GM18861 (cell line): ENCODE measurements at regions not wholly inside any gene's neighbourhood (a gene's known extent, or its start where the extent isn't known, plus 50 kb on each side); places are given as distances from the start of the nearest gene placed in this dataset.
"Not testable (repeated sequence)": the region's sequence is repeated elsewhere in the genome, so short reads cannot be mapped to it uniquely, and the experiment has no call there.

Source experiments
- ATAC-seq: cut with Tn5 transposase; IDR thresholded peaks from one replicate; pipeline ENCODE4 v1.9.1; 2021; ENCODE audit not compliant: unreplicated experiment

DNA sequence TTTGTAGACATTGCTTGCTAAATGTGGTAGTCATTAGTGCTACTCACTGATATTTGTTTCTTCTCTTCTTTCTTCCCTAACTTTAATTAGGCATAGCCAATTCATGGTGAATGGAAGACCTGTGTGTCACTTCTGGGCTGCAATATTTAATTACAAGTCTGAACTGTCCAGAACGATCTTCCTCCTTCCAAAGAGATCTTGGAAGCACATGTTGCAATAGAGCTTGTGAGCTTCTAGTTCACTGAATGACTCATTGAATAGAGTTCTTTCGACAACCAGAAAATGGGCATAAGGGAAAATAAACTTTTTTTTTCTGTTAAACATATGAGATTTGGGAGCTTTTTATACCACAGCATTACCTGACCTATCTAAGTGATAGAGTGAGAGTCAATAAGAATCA is 1264.6 kb downstream of the PCDH9 start:
- no peak for ATAC-seq

DNA sequence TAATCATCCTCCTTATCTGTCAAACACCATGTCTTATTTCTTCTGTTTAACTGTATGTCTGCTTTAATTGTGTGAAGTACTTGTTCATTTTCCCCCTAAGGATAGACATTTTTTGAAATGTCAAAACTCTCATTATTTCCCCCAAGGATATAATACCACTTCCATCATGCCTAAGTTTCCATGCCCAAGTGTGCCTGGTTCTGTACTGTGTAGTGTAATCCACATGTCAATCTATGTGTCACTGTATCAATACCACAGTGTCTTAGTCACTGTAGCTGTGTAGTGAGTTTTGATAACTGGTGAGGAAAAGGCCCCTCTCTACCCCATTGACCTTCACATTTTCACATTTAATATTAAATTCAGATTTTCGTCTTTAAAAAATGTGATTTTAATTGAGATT is 1265.5 kb downstream of the PCDH9 start:
- ATAC-seq, result no peak

DNA sequence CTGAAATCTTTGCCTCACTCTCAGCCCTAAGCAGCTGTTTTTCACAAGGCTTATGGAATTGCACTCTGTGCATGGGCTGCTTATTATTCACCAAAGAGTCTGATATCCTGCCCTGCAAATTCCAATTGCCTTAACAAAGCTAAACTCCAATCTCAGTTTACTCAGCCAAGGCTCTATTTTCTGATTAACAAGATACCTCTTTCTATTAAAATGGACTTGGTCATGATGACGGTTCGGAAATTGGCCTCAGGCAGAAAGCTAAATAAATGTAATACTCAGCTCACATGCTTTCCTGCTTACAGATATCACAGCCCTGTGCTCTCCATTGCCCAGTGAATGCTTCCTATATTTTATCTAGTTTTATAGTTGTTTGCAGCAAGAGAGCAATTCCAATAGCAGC is 1270.8 kb downstream of the PCDH9 start:
- ATAC-seq, result no peak

DNA sequence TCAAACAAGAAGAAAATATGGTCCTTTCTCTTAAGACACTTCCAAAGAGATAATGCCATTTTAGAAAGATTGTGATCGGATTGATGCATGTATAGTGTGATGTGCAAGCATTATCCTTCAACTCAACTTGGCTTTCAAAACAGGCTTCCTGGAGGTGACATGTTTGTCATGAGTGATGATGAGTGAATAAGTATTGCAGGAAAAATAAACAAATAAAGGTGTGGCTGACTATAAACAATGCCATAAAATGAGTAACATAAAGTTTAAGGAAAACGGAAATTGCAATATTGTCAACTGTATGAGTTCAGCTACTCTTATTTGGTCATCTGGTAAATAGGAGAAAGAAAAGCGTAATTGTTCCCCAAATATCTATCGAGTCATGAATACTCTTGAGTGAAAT is 1283.7 kb downstream of the PCDH9 start:
- ATAC-seq, result no peak

DNA sequence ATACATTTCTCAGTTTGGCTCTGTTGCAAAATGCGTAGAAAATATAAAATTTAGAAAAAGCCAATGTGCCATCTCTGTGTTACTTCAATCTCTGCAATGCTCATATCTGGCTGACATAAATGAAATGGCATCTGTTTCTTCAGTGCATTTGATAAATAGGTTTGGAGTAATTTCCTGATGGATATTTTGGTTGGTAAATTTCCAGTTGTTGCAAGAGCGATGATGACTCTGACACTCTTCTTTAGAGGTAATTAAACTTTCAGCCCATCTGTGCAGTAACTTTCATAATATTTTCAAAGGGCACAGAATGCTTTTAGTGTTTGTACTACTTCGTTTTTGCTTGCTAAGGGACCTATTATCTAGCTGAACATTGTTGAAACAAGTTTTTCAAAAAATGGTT is 1286.4 kb downstream of the PCDH9 start:
- ATAC-seq, result no peak

DNA sequence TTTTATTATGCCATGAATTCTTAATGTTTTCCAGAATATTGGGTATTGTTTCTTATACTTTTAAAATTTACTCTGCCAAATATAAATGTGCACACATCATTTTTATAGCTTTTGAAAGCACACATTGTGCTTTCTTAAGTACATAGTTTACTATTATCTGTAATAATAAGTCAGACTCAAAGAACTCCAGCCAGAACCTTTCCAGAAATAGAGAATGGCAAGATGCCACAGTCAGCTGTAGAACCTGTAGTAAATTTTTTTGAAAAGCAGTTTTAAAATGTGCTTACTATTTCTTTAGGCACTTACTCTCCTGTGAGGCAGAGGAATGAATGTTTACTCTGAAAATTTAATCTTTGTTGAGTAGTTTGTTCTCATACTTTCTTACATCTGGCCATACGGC is 1287.1 kb downstream of the PCDH9 start:
- no peak for ATAC-seq

DNA sequence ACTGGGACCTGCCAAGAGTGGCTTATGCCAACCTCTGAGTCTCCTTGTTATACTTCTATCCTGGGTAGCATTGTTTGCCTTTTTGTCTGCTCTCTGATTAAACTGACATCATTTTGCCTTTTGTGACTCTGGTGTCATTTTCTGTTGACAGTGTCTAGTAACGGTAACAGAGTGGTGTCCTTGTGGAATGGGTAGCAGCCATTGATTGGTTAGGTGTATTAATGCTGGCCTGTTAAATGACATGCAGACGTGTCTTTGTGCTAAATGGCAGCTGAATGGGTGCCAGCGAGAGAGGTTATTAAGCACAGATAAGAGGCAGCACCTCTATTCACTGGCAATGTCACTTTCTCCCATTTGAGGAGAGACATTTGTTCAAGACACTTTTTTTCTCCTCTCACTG is 1289.4 kb downstream of the PCDH9 start:
- ATAC-seq, result no peak

DNA sequence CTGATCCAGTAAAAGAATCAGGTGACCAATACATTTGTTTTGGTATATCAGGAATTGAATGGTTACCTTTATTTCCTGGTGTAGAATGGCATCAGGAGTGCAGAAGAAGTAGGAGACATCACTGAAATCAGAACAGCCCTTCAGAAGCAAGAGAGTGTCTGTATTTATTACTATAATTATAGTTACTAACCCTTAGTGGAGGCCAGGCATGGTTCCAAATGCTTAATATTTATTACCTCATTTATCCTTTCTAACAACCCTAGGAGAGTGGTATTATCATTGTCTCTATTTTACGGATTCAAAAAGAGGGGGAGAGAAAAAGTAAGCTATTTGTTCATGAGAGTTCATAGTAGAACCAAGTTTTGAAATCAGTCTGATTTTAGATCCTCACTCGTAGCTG is 1292.9 kb downstream of the PCDH9 start:
- no peak for ATAC-seq

DNA sequence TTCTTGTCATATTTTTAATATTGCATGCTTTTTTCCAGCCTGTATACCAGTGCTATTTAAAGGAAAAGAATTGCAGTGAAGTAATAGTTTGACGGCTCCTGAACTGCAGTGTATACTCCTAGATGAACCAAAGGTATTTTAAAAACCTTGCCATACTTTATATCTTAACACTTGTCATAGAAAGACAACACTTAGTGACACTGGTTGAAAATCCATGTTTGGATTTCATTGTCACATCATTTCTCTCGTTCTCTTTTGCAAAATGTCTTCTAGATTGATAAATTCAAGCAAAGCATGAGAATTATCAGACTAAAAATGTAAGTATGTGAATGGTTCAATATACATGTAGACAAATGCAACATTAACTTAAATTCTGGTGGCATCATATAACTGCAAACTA is 1293.9 kb downstream of the PCDH9 start:
- no peak for ATAC-seq

DNA sequence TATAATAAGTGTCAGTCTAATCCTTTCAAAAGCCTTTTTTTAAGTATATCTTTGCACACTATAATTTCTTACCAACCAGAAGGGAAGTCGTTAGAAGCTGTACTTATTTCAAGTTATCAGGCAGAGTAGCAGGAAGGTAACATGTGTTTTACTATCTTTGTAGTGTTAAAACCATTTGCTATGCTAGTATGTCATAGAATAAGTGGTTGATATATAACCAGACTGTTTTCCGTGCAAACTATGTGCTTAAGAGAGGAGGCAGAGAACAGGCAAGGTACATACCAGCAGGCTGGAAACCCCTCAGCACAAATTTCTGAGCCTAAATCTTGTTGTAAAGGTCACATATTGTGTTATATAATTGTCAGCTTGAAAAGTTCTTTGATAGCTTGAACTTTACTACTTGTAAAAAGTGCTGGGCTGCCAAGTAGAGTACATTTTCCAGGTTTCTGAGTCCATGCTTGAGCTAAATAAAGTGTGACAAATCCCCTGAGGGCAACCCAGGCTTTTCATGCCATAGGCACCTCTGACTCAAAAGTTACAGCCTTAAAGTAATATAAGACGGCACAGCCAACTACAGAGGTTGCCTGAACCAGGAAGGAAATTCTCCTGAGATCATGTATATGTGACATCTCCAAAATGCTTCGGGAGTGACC is 1297.4 kb downstream of the PCDH9 start:
- ATAC-seq, result no peak

DNA sequence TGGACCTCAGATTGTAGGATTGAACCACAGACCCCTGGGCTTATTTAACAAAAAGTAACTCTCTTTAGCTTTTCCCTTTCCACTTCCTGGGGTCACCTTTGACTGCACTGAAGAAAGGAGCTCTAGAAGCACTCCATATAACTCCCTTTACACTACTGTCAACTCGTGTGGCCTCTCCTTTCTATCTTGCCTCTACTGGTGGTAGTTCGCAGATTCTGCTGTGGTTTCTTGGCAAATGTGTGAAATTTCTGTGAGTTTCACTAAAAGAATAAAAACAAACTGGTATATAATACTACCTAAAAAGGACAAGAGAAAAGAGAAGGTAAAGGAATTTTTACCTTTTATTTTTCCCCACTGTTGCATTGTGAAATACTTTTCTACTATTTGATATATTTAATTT is 1298.1 kb downstream of the PCDH9 start:
- ATAC-seq, result no peak

DNA sequence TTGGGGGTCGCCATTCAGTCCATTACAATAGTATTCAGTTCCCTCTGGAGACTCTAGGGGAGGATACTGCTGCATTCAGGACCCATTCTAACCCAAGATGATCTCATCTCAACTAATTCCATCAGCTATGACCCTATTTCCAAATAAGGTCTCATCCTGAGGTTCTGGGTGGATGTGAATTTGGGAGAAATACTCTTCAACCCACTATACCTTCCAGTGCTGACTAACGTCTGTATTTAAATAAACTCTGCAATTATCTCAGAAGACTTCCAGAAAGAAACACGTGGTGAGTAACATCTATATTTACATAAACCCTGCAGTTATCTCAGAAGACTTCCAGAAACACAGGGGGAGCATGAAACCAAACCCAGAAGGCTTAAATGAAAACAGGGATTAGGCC is 1300.7 kb downstream of the PCDH9 start:
- ATAC-seq, result no peak

DNA sequence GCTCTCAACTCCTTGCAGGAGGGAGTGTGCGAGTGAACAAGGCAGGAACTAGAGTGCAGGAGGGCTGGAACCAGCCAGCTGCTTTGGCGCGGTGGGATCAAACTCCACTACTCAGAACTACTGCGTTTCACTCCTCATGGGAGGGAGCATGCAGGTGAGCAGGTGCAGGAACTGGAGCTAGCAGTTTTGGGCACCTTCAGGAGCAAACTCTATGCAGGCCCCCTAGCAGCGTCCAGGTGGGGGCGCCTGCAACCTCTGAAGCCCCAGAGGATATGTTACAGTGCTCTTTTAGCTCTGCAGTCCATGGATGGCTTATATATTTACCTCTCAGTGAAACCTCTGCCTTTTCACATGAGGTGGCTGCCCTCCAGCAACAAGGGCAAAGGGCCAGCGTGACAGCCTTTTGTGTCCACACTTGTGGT is 1303.4 kb downstream of the PCDH9 start:
- ATAC-seq, result peak; percentile 73

DNA sequence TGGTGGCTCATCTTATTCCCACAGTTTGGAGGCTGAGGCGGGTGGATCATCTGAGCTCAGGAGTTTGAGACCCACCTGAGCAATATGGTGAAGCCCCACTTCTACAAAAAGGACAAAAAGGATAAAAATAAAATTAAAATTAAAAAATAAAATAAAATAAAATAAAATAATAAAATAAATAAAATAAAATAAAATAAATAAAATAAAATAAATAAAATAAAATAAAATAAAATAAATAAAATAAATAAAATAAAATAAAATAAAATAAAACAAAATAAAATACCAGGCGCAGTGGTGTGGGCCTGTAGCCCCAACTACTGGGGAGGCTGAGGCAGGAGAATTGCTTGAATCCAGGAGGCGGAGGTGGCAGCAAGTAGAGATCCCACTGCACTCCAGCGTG is 1307.3 kb downstream of the PCDH9 start:
- ATAC-seq, result not testable (repeated sequence)

DNA sequence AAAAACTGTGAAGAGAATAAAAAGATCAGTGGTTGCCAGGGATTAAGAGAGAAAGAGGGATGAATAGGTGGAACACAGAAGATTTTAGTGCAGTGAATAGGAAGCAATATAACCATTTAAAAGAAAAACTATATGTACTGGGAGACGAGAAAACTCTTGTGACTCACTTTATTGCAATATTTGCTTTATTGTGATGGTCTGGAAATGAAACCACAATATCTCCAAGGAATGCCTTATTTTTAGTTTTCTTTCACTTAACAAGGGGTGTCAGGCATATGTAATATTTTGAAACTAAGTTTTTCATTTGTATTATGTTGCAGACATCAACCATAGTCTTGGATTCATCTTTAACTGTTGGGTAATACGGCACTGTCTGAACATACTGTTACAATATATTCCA is 1308.2 kb downstream of the PCDH9 start:
- ATAC-seq, result no peak

DNA sequence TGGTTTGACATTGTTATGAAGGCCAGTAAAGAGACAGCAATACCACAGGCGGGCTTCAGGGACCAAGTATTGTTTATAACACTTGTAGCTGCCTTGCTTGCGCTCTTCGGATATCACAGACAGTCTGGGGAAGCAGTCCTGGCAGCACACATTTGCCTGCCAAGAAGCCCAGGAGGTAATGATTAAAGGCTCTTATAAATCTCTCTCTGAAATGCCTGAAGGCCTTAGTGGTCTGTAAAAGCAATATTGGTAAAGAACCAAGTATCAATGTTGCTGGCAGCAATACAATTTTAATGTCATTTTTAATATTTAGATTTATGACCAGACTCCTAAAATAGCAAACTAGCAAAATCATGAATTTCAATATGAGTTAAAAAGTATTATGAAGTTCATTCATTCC is 1312.4 kb downstream of the PCDH9 start:
- no peak for ATAC-seq

DNA sequence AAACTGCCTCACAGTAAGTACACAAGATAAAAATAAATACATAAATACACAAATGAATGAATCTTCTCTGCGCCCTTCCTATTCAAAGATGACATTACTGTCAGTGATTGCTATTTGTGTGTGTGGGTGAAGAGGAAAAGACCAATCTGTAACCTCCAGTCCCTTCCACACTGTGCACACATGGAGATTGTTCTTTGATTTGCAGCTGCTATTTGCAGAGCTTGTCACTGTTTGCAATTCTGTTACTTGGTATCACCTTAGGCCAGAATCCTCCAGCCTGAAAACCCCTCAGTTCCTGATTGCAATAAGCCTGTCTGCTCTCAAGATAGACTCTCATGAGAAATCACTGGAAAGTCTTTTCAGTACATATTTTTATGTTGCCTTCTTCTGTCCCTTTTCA is 1314.9 kb downstream of the PCDH9 start:
- ATAC-seq, result no peak

DNA sequence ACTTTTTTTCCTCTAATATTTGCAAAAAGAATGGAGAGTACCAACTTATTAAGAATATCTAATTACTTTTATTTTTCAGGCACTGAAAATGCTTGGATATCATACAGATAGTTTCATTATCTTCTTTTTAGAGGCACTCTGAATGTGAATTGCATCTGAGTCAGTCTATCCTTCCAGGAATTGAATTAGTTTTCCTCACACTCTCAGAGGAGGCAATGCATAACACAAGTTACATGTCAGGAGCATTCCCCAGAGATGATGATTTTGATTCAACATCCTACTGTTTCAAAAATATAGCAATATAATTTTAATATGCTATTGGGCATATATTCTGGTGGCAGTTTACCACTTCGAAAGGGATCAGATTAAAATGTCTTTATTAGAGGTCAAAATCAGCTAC is 1315.4 kb downstream of the PCDH9 start:
- no peak for ATAC-seq

DNA sequence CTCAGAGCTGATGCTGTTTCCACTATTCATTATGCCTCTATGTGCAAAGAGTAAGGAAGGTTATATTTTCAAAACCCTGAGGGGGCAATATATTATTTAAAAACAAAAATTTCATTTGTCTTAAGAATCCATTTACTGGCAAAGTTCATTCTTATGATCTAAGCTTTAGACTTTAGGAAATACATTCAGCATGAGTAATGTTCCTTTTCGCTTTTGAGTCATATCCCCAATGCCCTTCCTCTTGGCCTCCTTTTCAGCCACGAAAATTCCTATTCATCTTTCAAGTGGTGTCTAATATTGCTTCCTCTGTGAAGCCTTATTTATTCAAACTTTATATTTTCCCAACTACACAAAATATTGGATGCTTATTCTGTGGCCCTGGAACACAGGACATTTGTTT is 1317.0 kb downstream of the PCDH9 start:
- ATAC-seq, result no peak

DNA sequence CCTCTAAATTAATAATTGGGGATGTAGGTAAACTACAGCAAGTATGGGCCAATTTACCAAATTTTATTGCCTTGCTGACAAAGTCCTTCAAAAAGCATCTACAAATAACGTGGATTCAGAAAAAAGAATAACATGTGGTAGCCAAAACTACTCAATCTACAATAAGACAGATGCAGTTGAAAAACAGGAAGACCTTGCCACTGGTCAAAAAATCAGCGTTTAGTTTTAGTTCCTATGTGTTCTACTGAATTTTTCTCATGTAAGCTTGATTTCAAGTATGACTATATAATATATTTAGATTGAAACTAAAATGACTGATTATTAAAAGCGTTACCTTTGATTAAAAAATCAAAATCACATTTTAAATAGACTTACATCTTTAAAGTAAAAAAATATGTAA is 1317.6 kb downstream of the PCDH9 start:
- no peak for ATAC-seq

DNA sequence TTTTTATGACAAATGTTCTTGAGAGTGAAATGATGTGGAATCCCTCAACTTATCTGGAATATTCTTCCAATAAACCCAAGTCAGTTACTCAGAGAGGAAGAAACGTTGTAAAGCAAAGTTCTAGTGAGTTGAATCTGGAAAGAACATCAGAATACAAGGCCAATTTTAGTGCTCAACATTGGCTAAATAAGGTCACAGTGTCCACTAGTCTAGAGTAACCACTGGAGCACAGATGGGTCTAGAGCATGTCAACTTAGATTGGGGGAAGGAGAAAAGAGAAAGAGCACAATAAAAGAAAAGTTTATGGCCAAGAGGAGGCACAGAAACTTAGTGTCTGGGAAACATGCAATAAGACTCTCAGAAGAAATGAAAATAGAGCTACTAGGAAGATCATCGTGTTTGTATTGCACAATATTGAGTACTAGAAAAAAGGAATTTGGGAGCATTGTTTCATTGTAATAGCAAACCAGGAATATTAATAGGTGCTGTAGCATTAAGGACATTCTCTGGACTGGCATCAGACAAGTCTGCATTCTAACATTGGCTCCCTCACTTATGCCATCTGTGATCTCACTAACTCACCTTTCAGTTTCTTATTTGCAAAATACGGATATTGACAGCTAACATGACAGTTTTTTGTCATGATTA is 1318.5 kb downstream of the PCDH9 start:
- no peak for ATAC-seq

DNA sequence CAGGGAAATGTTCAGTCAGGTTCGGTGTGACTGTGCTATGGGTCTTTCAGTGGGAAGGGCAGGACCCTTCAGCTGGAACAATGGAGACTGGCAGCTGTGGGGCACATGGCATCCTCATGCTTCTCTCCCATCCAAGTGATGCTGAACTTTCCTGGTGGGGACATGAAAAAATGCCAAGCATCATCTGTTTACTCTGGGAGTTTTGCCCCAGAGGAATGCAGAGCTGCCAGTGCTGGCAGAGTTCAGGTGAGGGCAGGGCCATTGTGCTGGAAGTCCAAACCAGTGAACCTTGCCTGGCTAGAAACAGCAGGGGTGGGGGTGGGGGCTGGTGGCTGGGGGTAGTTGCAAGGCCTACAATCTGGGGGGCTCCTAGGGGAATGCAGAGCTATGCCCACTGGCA is 1320.6 kb downstream of the PCDH9 start:
- ATAC-seq, result no peak
